DMS53 (cell line): ENCODE measurements at regions not wholly inside any gene's neighbourhood (a gene's known extent, or its start where the extent isn't known, plus 50 kb on each side); places are given as distances from the start of the nearest gene placed in this dataset.
"Not testable (repeated sequence)": the region's sequence is repeated elsewhere in the genome, so short reads cannot be mapped to it uniquely, and the experiment has no call there.

Source experiments
- DNase-seq: peaks from one replicate; lab custom pipeline; 2025; lab: John Stamatoyannopoulos, UW

DNA sequence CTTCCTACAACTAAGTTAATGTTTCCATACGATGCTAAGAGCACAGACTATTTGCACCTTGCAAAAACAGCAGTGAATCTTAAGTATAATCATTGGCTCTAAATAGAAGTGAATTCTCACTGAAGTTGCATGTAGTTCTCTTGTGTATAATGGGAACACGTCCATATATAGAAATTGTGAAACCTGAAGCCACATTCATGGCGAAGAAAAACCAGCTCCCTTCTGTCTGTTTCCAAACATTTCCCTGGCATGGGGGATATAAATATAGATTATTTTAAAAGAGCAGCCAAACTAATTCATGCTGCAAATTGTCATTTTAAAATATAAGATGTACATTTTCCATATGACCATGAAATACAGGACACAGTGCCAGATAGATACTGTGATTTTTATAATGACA, 71.1 kb downstream of the TRAM1L1 start:
- DNase-seq, result no peak

DNA sequence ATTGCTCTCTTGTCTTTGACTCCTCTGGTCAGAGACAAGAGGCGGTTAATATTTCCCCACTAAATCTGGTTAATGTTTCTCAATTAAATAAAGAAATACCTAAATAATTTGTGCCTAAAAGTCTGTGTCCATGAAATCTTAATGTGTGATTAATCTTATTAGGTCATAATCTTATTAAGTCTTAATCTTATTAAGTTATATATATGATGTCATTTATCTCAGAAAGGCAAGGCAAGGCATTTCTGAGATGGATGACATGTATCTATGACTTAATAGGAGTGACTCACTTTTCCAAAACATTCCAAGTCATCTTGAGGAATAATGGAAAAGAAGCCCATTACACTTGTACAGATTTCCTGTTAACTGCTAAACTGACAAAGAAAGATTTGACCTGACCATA, 74.7 kb downstream of the TRAM1L1 start:
- no peak for DNase-seq

DNA sequence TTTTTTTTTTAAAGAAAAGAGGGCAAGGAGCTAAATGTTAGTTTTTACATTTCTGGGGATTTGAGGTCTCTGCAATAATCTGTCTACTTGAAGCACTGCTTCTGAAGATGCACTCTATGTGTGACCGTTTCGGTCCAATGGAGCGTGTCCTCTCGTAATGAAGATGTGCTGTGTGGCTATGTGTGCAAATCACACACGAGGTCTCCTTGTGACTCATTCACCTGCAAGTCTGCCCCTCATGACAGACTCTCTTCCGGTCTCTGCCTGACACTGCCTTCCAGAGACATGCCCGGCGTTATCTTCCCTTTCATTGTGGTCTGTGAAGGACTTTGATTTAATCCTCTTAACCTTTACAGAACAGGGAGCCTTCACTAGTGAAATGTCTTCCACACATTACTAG, 84.3 kb downstream of the TRAM1L1 start:
- peak; percentile 87 for DNase-seq

DNA sequence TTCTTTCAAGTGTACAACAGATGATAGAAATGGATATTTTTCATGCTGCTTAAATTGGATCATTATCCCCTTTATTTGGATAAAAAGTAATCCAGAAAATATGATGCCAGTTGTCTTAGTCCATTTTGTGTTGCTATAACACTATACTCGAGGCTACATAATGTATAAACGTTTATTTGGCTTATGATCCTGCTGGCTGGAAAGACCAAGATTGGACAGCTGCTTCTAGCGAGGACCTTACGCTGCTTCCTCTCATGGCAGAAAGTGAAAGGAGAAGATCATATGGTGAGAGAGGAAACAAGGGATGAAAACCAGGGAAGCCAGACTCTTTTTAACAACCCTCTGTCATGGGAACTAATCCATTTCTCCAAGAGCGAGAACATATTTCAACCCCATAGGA, 102.7 kb downstream of the TRAM1L1 start:
- DNase-seq, result no peak

- DNase-seq, result not testable (repeated sequence)
Measured at GRCh38 chr4:116980436-116980835, 104.9 kb downstream of the TRAM1L1 start.

- DNase-seq, result no peak
Measured at GRCh38 chr4:116959045-116959444, 126.3 kb downstream of the TRAM1L1 start.

GRCh38 chr4:116953947-116954346, 131.4 kb downstream of the TRAM1L1 start:
- no peak for DNase-seq

DNA sequence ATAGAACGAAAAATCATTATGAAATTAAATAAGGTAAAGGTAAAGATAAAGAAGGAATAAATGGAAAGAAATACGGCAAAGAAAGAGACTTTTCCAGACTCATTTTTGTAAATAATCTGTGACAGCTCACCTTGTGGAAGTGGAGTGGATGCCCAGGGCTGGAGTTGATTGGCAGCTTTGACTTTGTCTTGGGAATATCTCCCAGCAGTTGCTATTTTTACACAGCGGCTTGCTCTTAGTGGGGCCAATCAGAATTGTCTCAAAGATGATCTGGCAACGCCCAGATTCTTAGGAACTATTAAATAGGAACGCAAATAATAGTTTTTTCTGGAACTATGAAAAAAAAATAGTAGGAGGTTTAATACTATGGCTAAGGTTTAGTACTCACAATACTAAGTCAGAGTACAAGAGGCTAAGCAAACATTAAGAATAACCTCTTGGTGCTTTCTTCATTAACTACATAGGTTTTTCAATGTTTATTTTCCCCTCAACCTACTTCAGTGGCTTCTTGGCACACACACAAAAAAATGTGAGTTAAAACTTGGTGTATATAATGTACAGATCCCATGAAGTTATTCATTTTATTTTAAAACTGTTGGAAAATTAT, 132.7 kb downstream of the TRAM1L1 start:
- no peak for DNase-seq

DNA sequence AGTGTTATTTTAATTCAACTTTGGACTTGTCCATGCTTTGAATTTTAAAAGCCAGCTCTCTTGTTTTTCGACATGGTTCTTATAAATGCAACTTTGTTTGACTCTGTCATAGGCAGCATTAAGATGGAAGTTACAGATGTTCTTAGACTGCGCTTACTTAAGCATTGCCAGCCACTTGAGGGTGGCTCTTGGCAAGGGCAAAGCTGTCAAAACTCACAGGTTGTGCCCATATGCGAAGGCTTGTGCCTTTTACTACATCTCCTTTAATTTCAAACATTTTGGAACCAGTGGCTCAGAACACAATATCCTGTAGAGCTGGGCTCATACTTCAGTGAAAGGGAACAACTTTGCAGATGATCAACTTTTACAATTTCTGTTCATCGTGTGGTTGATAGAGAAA, 135.5 kb downstream of the TRAM1L1 start:
- no peak for DNase-seq

DNA sequence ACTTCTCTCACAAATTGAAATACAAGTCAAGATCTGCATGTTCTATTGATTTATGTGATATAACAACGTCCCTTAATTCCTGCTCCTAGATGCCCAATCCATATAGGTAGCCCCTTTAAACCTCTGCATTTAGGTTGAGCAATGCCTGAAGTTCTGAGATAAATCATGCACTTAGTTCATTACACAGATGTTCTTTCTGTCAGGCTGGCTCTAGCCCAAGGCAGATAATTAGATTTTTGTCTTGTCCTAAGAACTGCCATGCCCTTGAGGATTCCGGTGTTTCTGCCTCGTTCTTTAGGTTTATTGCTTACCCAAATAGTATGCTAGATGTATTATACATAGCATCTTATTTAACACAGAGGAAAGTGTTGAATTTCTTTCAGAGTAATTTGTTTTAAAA, 143.1 kb downstream of the TRAM1L1 start:
- DNase-seq, result no peak

GRCh38 chr4:116930329-116930728, 155.0 kb downstream of the TRAM1L1 start:
- no peak for DNase-seq

- DNase-seq, result peak; percentile 12
Measured at GRCh38 chr4:116926631-116927295, 158.6 kb downstream of the TRAM1L1 start.

GRCh38 chr4:116925900-116926457, 159.4 kb downstream of the TRAM1L1 start:
- DNase-seq, result no peak

- DNase-seq, result no peak
Measured at GRCh38 chr4:116923389-116923788, 162.0 kb downstream of the TRAM1L1 start.

GRCh38 chr4:116913451-116913850, 171.9 kb downstream of the TRAM1L1 start:
- no peak for DNase-seq

GRCh38 chr4:116906758-116907157, 178.6 kb downstream of the TRAM1L1 start:
- DNase-seq, result no peak

GRCh38 chr4:116899561-116899960, 185.8 kb downstream of the TRAM1L1 start:
- DNase-seq, result no peak

DNA sequence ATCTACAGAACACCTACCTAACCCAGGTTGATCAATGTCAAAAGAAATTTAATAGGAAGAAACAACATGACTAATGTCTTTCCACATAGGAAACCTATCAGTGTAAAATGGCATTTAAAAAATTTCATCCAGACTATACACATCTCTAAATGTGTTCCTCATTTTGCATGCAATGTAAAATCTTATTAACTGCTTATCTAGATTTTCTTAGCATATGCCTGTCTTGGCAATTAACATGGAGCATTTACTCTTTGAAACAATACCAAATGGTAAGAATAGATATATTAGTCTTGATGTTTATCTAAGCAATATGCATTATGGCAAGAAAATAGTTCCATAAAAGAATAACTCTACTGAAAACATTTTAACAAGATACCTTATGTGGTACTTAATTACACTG, 199.8 kb downstream of the TRAM1L1 start:
- no peak for DNase-seq

DNA sequence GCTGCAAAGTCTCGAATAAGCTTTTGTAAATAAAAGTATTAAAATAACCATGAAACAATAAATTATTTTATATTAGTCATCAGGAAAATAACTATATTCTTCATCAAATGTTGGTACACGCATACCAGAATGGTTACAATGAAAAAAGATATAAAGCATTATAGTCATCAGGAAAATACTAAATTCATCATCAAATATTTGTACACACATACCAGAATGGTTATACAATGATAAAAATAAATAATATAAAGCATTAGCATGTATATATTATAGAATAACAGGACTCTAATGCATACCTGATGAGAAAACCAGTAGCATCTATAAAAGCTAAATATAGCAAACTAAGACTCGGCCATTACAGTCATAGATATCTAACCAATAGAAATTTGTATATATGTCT, 202.9 kb downstream of the TRAM1L1 start:
- no peak for DNase-seq

GRCh38 chr4:116881077-116881476, 204.3 kb downstream of the TRAM1L1 start:
- DNase-seq, result no peak

- no peak for DNase-seq
Measured at GRCh38 chr4:116880625-116881024, 204.8 kb downstream of the TRAM1L1 start.

DNA sequence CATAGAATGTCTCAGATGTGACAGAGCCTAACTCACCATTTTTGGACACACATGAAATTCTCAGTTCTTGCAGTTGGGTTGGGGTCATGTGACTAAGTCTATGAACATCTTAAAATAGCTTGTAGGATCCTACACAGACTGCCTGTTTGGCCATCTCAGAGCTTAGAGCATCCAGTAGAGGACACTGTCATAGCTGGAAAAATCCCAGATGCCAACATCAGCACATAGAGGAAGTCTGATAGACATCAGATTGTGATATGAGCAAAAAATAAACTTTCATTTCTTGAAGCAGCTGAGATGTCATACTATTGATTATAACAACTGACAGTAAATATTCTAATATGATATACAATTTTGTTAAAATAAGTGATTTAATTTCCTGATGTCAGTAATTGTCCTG, 207.1 kb downstream of the TRAM1L1 start:
- peak; percentile 2 for DNase-seq

- DNase-seq, result no peak
Measured at GRCh38 chr4:116877069-116877468, 208.3 kb downstream of the TRAM1L1 start.

GRCh38 chr4:116872941-116873340, 212.4 kb downstream of the TRAM1L1 start:
- no peak for DNase-seq
